Cardiac muscle cell (in vitro differentiated cells and primary cell): ENCODE measurements at regions not wholly inside any gene's neighbourhood (a gene's known extent, or its start where the extent isn't known, plus 50 kb on each side); places are given as distances from the start of the nearest gene placed in this dataset.

Experiments used
- DNase-seq, 2 donors: peaks; one replicate each; pipeline versions ENCODE4 v3.0.0 to v3.0.0-alpha.2; 2010 to 2017; ENCODE audit warnings: low read depth in 1 of 2, low spot score in 1 of 2
- H3K27ac ChIP-seq: fragments of 200-600 bp; sonication (generic); 2 replicates; pipeline ENCODE4 v1.5.1; 2016
- H3K27me3 ChIP-seq: fragments of 200-600 bp; sonication (generic); 2 replicates; pipeline ENCODE4 v1.6.0; 2016; ENCODE audit warnings: control low read depth
- H3K36me3 ChIP-seq: fragments of 200-600 bp; sonication (generic); 2 replicates; pipeline ENCODE4 v1.5.1; 2016; ENCODE audit warnings: control low read depth
- H3K4me1 ChIP-seq: fragments of 200-600 bp; sonication (generic); 2 replicates; pipeline ENCODE4 v1.8.1; 2017; ENCODE audit warnings: low read depth, mild to moderate bottlenecking, mixed run types
- H3K4me3 ChIP-seq: fragments of 200-600 bp; sonication (generic); 2 replicates; pipeline ENCODE4 v1.5.1; 2016; ENCODE audit warnings: mild to moderate bottlenecking
- H3K9me3 ChIP-seq: fragments of 200-600 bp; sonication (generic); 2 replicates; pipeline ENCODE4 v1.5.1; 2017; ENCODE audit warnings: low read depth, mild to moderate bottlenecking, control low read depth
- CTCF ChIP-seq: IDR thresholded peaks from 2 replicates; pipeline ENCODE4 v1.5.1; 2012; ENCODE audit warnings: low read depth, mild to moderate bottlenecking, low read length

- no peak for TF ChIP-seq CTCF
- Histone ChIP-seq H3K36me3 (no peaks in the 10 kb centered on the region), H3K9me3 (no peaks in the 10 kb centered on the region), H3K4me1 (peaks cover 19% of the 10 kb centered on the region), H3K4me3 (no peak overlapping the region), H3K27me3 (no peaks in the 10 kb centered on the region), H3K27ac (no peak overlapping the region)
- DNase-seq: no peak
Measured at GRCh38 chr4:124333466-124333865, 379.1 kb downstream of the ANKRD50 start.

- H3K27ac ChIP-seq: no peak overlapping the region
- DNase-seq: peak; percentile 68 to 91
- H3K9me3 ChIP-seq: no peaks in the 10 kb centered on the region
- H3K27me3 ChIP-seq: no peaks in the 10 kb centered on the region
- H3K4me3 ChIP-seq: no peak overlapping the region
- H3K4me1 ChIP-seq: peaks cover 13% of the 10 kb centered on the region
- H3K36me3 ChIP-seq: no peaks in the 10 kb centered on the region
- TF ChIP-seq CTCF: peak; percentile 52
Measured at GRCh38 chr4:124334119-124334518, 378.4 kb downstream of the ANKRD50 start.

- Histone ChIP-seq H3K36me3 (no peaks in the 10 kb centered on the region), H3K4me3 (no peak overlapping the region), H3K27ac (no peak overlapping the region), H3K4me1 (no peaks in the 10 kb centered on the region), H3K27me3 (no peaks in the 10 kb centered on the region), H3K9me3 (no peaks in the 10 kb centered on the region)
- DNase-seq: peak; percentile 20 to 38
- TF ChIP-seq CTCF: no peak
Measured at GRCh38 chr4:124337874-124338273, 374.7 kb downstream of the ANKRD50 start.

GRCh38 chr4:124343661-124344171, 368.8 kb downstream of the ANKRD50 start:
- no peak for TF ChIP-seq CTCF
- Histone ChIP-seq H3K27ac (no peak overlapping the region), H3K4me3 (no peak overlapping the region), H3K27me3 (no peaks in the 10 kb centered on the region), H3K36me3 (no peaks in the 10 kb centered on the region), H3K9me3 (no peaks in the 10 kb centered on the region), H3K4me1 (no peaks in the 10 kb centered on the region)
- no peak for DNase-seq

- H3K4me3 ChIP-seq: no peak overlapping the region
- H3K36me3 ChIP-seq: no peaks in the 10 kb centered on the region
- no peak for DNase-seq
- H3K27me3 ChIP-seq: no peaks in the 10 kb centered on the region
- no peaks in the 10 kb centered on the region for H3K4me1 ChIP-seq
- no peak for TF ChIP-seq CTCF
- H3K27ac ChIP-seq: no peak overlapping the region
- H3K9me3 ChIP-seq: no peaks in the 10 kb centered on the region
Measured at GRCh38 chr4:124372916-124373315, 339.6 kb downstream of the ANKRD50 start.

- Histone ChIP-seq H3K27ac (no peak overlapping the region), H3K27me3 (no peaks in the 10 kb centered on the region), H3K4me3 (no peak overlapping the region), H3K9me3 (no peaks in the 10 kb centered on the region), H3K36me3 (no peaks in the 10 kb centered on the region), H3K4me1 (no peaks in the 10 kb centered on the region)
- TF ChIP-seq CTCF: no peak
- peak in 1 of 2 donors; percentile 36 for DNase-seq
Measured at GRCh38 chr4:124386163-124386562, 326.4 kb downstream of the ANKRD50 start.
